Pancreas (tissue), 10 donors: ENCODE measurements at regions not wholly inside any gene's neighbourhood (a gene's known extent, or its start where the extent isn't known, plus 50 kb on each side); places are given as distances from the start of the nearest gene placed in this dataset.
"Not testable (repeated sequence)": the region's sequence is repeated elsewhere in the genome, so short reads cannot be mapped to it uniquely, and the experiment has no call there.

ENCODE experiments used
- ATAC-seq, 4 donors: fragments of 200-7000 bp; cut with Tn5 transposase; one replicate each; pipeline versions ENCODE4 v1.8.0 to v1.9.1; 2020; ENCODE audit warnings: mild to moderate bottlenecking in 4 of 4, moderate library complexity in 4 of 4
- DNase-seq, 6 donors: peaks; one replicate each; pipeline ENCODE4 v3.0.0-alpha.2; 2020
- FAIRE-seq: peaks from 2 replicates; lab custom pipeline; 2012; peaks lifted over from hg19 to GRCh38; lab: Jason Lieb, UNC
- H3K27ac ChIP-seq, 4 donors: fragments of 200-600 bp; sonication (generic); 1 replicate in 3 of 4; 2 replicates in 1 of 4; pipeline versions ENCODE4 v1.5.0 to v1.8.0; 2020
- H3K27me3 ChIP-seq, 4 donors: fragments of 200-600 bp; one replicate each; pipeline ENCODE4 v1.8.0; 2021
- H3K36me3 ChIP-seq, 3 donors: fragments of 200-600 bp; sonication (generic) in 1 of 3; one replicate each; pipeline versions ENCODE4 v1.5.0 to v1.8.0; 2020 to 2021
- H3K4me1 ChIP-seq, 3 donors: fragments of 200-600 bp; one replicate each; pipeline ENCODE4 v1.8.0; 2021
- H3K4me3 ChIP-seq, 4 donors: fragments of 200-600 bp; sonication (generic) in 2 of 4; one replicate each; pipeline versions ENCODE4 v1.5.0 to v1.8.0; 2020 to 2021
- H3K9me3 ChIP-seq, 4 donors: fragments of 200-600 bp; one replicate each; pipeline ENCODE4 v1.8.0; 2021
- WGBS, 2 donors: extraction: QIAGEN DNeasy Blood & Tissue Kit; methylation state at CpG; one replicate each; pipeline ENCODE4 v1.1.7; 2013; 5-methylcytosine and 5-hydroxymethylcytosine counted together
- intact Hi-C, 3 donors: fragments of 100-400 bp; cut with DNase I; formaldehyde crosslinking; loops; one replicate each; pipeline versions ENCODE4 v1.11.1 to v1.14.2; 2022
- TF ChIP-seq, protein P1 (sequence below), 4 donors: fragments of 200-600 bp; sonication (generic) in 3 of 4; IDR thresholded peaks; one replicate each; pipeline versions ENCODE4 v1.5.0 to v1.8.0; 2021; ENCODE audit warnings: antibody characterized with exemption in 4 of 4
- donor health status: healthy with polysubstance abuse.
- donor health status: DM: no; HTN: no; CAD: no; lungs with moderate emphysema.
- donor health status: DM: no; HTN: no; CAD: no.
- donor health status: control.
- donor health status: control.
- donor health status: Bipolar disorder and iron deficiency.
- donor health status: DM: yes; HTN: yes; CAD: no.
- donor health status: DM: no; HTN: no; CAD: no.
- donor health status: DM: no; HTN: no; CAD: no.
- donor health status: DM: yes; HTN: yes; CAD: no.

- Histone ChIP-seq H3K9me3 (no peaks in the 10 kb centered on the region), H3K27ac (no peak overlapping the region), H3K27me3 (no peaks in the 10 kb centered on the region), H3K36me3 (no peaks in the 10 kb centered on the region), H3K4me3 (no peak overlapping the region), H3K4me1 (no peaks in the 10 kb centered on the region)
- TF ChIP-seq, protein P1, sequence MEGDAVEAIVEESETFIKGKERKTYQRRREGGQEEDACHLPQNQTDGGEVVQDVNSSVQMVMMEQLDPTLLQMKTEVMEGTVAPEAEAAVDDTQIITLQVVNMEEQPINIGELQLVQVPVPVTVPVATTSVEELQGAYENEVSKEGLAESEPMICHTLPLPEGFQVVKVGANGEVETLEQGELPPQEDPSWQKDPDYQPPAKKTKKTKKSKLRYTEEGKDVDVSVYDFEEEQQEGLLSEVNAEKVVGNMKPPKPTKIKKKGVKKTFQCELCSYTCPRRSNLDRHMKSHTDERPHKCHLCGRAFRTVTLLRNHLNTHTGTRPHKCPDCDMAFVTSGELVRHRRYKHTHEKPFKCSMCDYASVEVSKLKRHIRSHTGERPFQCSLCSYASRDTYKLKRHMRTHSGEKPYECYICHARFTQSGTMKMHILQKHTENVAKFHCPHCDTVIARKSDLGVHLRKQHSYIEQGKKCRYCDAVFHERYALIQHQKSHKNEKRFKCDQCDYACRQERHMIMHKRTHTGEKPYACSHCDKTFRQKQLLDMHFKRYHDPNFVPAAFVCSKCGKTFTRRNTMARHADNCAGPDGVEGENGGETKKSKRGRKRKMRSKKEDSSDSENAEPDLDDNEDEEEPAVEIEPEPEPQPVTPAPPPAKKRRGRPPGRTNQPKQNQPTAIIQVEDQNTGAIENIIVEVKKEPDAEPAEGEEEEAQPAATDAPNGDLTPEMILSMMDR (IDR thresholded peaks at IDR 0.05): no peak
- intact Hi-C loops: no loop called here
- 58 to 74% methylated on average over 5 of the region's 5 CpGs for WGBS, 2 donors
- no peak for DNase-seq
- FAIRE-seq: no peak
- ATAC-seq: no peak
Observed at GRCh38 chr17:45666641-45667040, 117.5 kb upstream of the CRHR1 start.

GRCh38 chr17:45667591-45668171, 116.4 kb upstream of the CRHR1 start:
- H3K4me3 ChIP-seq: no peak overlapping the region
- no peak for ATAC-seq
- FAIRE-seq: no peak
- TF ChIP-seq, protein P1 (IDR thresholded peaks at IDR 0.05): no peak
- no peak overlapping the region for H3K27ac ChIP-seq
- intact Hi-C loops: no loop called here
- no peaks in the 10 kb centered on the region for H3K4me1 ChIP-seq
- no peaks in the 10 kb centered on the region for H3K9me3 ChIP-seq
- WGBS, 2 donors: 58 to 79% methylated on average over 6 of the region's 6 CpGs
- no peaks in the 10 kb centered on the region for H3K27me3 ChIP-seq
- DNase-seq: no peak
- H3K36me3 ChIP-seq: no peaks in the 10 kb centered on the region

DNA sequence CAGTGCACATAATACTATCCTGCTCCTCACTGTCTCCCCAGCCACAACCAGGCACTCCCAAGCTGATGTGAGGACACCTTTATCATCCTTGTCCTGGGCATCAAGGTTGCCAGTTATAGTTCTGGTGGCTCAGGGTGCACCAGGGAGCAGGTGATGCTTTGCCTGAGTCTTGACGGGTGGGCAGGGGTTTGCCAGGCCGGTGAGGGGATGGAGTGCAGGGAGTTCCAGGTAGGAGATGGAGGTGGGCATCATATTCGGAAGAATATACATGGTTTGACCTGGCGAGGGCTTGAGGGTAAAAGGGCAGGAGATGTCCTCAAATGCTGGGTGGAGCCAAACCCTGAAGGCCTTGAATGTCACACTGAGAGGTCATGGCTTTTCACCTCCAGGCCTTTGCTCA, 115.8 kb upstream of the CRHR1 start:
- 66 to 67% methylated on average over 4 of the region's 4 CpGs for WGBS, 2 donors
- DNase-seq: no peak
- intact Hi-C loops: no loop called here
- H3K9me3 ChIP-seq: no peaks in the 10 kb centered on the region
- no peak overlapping the region for H3K4me3 ChIP-seq
- no peaks in the 10 kb centered on the region for H3K4me1 ChIP-seq
- no peak for ATAC-seq
- TF ChIP-seq, protein P1 (IDR thresholded peaks at IDR 0.05): no peak
- no peak for FAIRE-seq
- no peaks in the 10 kb centered on the region for H3K36me3 ChIP-seq
- H3K27me3 ChIP-seq: no peaks in the 10 kb centered on the region
- H3K27ac ChIP-seq: no peak overlapping the region

DNA sequence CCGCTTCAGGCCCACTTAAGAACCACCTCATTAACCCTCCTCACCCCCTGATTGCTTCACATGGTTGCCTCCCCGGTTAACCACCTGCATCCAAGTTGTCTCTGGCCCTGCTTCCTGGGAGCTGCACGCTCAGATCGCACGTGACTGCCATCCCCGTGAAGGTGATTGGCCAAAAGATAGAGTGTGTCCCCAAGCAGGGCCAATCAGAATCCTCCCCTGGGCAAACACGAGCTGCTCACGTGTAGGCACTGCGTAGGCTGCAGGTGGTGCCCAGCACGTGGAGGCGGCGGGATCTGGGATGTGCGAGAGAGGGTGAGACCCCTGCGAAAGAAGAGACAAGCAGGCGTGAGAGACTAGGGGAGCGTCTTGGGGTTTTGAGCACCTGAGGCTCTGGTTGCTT, 111.8 kb upstream of the CRHR1 start:
- no peak for DNase-seq
- ATAC-seq: no peak
- Histone ChIP-seq H3K36me3 (no peaks in the 10 kb centered on the region), H3K27ac (no peak overlapping the region), H3K27me3 (no peaks in the 10 kb centered on the region), H3K4me3 (no peak overlapping the region), H3K9me3 (no peaks in the 10 kb centered on the region), H3K4me1 (no peaks in the 10 kb centered on the region)
- TF ChIP-seq, protein P1 (IDR thresholded peaks at IDR 0.05): no peak
- 63 to 64% methylated on average over 16 of the region's 16 CpGs for WGBS, 2 donors
- FAIRE-seq: no peak
- intact Hi-C loops: no loop called here

GRCh38 chr17:45672792-45673191, 111.3 kb upstream of the CRHR1 start:
- Histone ChIP-seq H3K4me1 (no peaks in the 10 kb centered on the region), H3K36me3 (no peaks in the 10 kb centered on the region), H3K9me3 (no peaks in the 10 kb centered on the region), H3K27ac (no peak overlapping the region), H3K4me3 (no peak overlapping the region), H3K27me3 (no peaks in the 10 kb centered on the region)
- WGBS, 2 donors: 62 to 67% methylated on average over 5 of the region's 5 CpGs
- FAIRE-seq (no peak), ATAC-seq (no peak), DNase-seq (no peak)
- intact Hi-C loops: no loop called here
- TF ChIP-seq, protein P1 (IDR thresholded peaks at IDR 0.05): no peak

GRCh38 chr17:45673759-45674158, 110.4 kb upstream of the CRHR1 start:
- H3K9me3 ChIP-seq, DNase-seq, H3K4me1 ChIP-seq, FAIRE-seq, H3K36me3 ChIP-seq, ATAC-seq, H3K27ac ChIP-seq, H3K4me3 ChIP-seq, H3K27me3 ChIP-seq, intact Hi-C loops: not testable (repeated sequence)
- 82 to 83% methylated on average over 5 of the region's 5 CpGs for WGBS, 2 donors
